Sigmoid colon (tissue), 4 donors: ENCODE measurements at regions not wholly inside any gene's neighbourhood (a gene's known extent, or its start where the extent isn't known, plus 50 kb on each side); places are given as distances from the start of the nearest gene placed in this dataset.
"Not testable (repeated sequence)": the region's sequence is repeated elsewhere in the genome, so short reads cannot be mapped to it uniquely, and the experiment has no call there.

Source experiments
- CTCF ChIP-seq, 4 experiments: fragments of 450-650 bp in 3 of 4; fragments of 200-600 bp in 1 of 4; IDR thresholded peaks; one replicate each; pipeline ENCODE4 v1.5.1; 2016 to 2019; ENCODE audit warnings: antibody characterized with exemption in 4 of 4, mild to moderate bottlenecking in 3 of 4, moderate library complexity in 2 of 4
- EP300 ChIP-seq, 4 donors: sonication (generic); formaldehyde crosslinking; IDR thresholded peaks; one replicate each; pipeline ENCODE4 v1.6.1; 2017; ENCODE audit warnings: antibody characterized with exemption in 4 of 4

DNA sequence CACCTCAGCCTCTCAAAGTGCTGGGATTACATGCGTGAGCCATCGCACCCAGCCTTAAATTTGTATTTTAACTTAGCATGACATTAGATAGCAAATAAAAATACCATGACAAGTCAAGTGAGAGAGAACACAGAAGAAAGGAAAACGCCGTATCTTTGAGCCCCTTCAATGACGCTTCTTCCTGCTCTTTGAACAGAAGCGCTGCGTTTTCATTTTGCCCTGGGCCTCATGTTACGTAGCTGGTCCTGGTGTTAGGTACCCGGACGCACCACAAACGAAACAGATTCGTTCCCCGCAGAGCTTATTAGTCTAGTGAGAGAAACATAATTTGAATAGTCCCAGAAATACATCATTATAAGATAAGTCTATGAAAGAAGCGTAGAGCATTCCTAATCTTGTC, 58.8 kb upstream of the RABL2A start:
- not testable (repeated sequence) for TF ChIP-seq EP300, CTCF (IDR thresholded peaks at IDR 0.05)
